Stomach (tissue), 4 donors: ENCODE measurements at regions not wholly inside any gene's neighbourhood (a gene's known extent, or its start where the extent isn't known, plus 50 kb on each side); places are given as distances from the start of the nearest gene placed in this dataset.

Experiments
- CTCF ChIP-seq, 7 experiments: fragments of 450-650 bp in 4 of 7; fragments of 200-600 bp in 3 of 7; sonication (generic) in 3 of 7; IDR thresholded peaks; one replicate each; pipeline ENCODE4 v1.5.1; 2016 to 2019; ENCODE audit warnings: antibody characterized with exemption in 7 of 7, control low read depth in 2 of 7, mild to moderate bottlenecking in 1 of 7
- EP300 ChIP-seq: sonication (generic); formaldehyde crosslinking; IDR thresholded peaks from one replicate; pipeline ENCODE4 v1.6.1; 2017; ENCODE audit warnings: antibody characterized with exemption
- POLR2A ChIP-seq, 4 donors: fragments of 450-650 bp; IDR thresholded peaks; one replicate each; pipeline ENCODE4 v1.6.1; 2016; ENCODE audit warnings: antibody characterized with exemption in 4 of 4, control low read depth in 2 of 4, mild to moderate bottlenecking in 1 of 4, moderate library complexity in 1 of 4
- POLR2AphosphoS5 ChIP-seq, 3 donors: sonication (generic); formaldehyde crosslinking; IDR thresholded peaks; one replicate each; pipeline ENCODE4 v1.6.1; 2016; ENCODE audit warnings: antibody characterized with exemption in 3 of 3

- TF ChIP-seq POLR2AphosphoS5 (IDR thresholded peaks at IDR 0.05) (no peak), CTCF (IDR thresholded peaks at IDR 0.05) (no peak), EP300 (no peak), POLR2A (IDR thresholded peaks at IDR 0.05) (no peak)
Measured at GRCh38 chr5:40154194-40154593, 525.5 kb upstream of the PTGER4 start.
